ENCODE measurements at regions not wholly inside any gene's neighbourhood (a gene's known extent, or its start where the extent isn't known, plus 50 kb on each side); places are given as distances from the start of the nearest gene placed in this dataset.
"Not testable (repeated sequence)": the region's sequence is repeated elsewhere in the genome, so short reads cannot be mapped to it uniquely, and the experiment has no call there.

DNA sequence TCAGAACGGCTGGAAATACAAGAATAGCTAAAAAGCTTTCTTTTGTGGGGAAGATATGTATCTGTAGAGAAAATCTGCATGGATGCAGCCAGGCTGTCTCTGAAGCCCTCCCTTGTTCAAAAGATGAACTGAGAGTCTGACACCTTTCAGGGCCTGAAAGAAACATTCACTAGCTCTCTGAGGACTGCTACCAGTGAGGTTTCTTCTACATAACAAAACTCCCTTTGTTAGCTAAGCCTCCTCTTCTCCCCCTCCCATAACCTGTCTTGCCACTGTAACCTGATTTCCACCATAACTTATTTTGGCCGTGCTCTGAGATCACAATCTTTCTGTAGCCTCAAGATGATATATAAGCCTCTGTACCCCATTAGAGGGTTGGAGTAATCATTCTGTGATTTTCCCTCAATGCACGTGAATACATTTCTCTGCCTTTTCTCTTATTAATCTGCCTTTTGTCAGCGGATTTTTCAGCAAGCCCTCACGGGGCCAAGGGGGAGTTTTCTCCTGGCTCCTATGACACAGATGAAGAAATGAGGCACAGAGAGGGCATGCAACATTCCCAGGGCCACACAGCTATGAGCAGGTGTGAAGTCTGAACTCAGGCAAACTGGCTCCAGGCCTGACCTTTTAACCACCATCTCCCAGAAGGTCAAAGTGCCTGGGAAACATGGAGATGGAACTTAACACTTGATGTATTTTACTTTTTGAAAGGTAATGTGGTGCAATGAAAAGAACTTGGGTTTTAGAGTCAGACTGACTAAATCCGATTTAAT lies 161.6 kb upstream of the PRDX4 start:
- TF ChIP-seq CTCF (conservative IDR thresholded peaks at IDR 0.05; ENCODE audit: low read depth, low read length) = no peak
- no peak for DNase-seq (ENCODE audit: low read depth)
- H3K4me3 ChIP-seq (ENCODE audit: low read depth, low read length) = no peak overlapping the region

GRCh38 chrX:23509256-23509655 lies 158.0 kb upstream of the PRDX4 start:
- TF ChIP-seq CTCF (conservative IDR thresholded peaks at IDR 0.05; ENCODE audit: low read depth, low read length) = no peak
- H3K4me3 ChIP-seq (ENCODE audit: low read depth, low read length) = no peak overlapping the region
- no peak for DNase-seq (ENCODE audit: low read depth)

DNA sequence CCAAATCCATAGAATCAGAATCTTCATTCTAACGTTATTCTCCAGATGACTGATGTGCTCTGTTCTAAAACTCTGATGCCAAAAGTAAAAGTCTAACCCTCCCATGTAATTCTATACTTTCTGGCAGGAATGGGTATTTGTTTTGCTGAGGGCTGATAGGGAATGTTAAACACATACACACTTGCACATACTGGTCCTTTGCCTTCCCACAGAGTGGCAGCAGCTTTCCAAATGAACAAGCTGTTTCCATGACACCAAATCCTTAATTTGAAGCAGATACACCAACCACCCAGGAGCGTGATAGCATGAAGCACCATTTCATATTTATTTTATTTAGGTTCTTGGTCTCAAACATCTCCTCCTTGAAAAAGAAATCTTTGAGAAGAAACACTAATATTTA lies 155.5 kb upstream of the PRDX4 start:
- no peak for DNase-seq (ENCODE audit: low read depth)
- H3K4me3 ChIP-seq (ENCODE audit: low read depth, low read length) = no peak overlapping the region
- no peak for TF ChIP-seq CTCF (conservative IDR thresholded peaks at IDR 0.05; ENCODE audit: low read depth, low read length)

GRCh38 chrX:23513121-23513520 lies 154.2 kb upstream of the PRDX4 start:
- TF ChIP-seq CTCF (conservative IDR thresholded peaks at IDR 0.05; ENCODE audit: low read depth, low read length) = no peak
- DNase-seq (ENCODE audit: low read depth) = no peak
- H3K4me3 ChIP-seq (ENCODE audit: low read depth, low read length) = no peak overlapping the region

GRCh38 chrX:23514082-23514481 lies 153.2 kb upstream of the PRDX4 start:
- no peak for DNase-seq (ENCODE audit: low read depth)
- TF ChIP-seq CTCF (conservative IDR thresholded peaks at IDR 0.05; ENCODE audit: low read depth, low read length) = no peak
- no peak overlapping the region for H3K4me3 ChIP-seq (ENCODE audit: low read depth, low read length)

DNA sequence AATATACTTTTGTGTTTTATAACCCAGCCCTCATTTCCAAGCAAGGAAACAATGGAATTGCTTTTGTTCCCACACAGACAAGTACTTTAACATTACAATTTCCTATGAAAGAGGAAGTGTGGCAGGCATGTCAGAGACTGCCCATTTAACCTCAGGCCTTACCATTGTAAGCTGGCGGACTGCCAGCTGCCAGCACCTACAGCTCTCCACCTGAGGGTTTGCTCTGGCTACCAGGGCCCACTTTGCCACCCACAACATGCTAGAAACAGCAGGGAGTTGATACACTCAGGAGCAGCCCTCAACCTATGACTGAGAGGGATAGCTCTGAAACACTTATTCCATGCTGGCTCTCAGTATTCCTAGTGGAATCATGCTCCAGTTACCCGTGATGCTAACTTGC lies 152.3 kb upstream of the PRDX4 start:
- no peak for TF ChIP-seq CTCF (conservative IDR thresholded peaks at IDR 0.05; ENCODE audit: low read depth, low read length)
- no peak for DNase-seq (ENCODE audit: low read depth)
- H3K4me3 ChIP-seq (ENCODE audit: low read depth, low read length) = no peak overlapping the region

DNA sequence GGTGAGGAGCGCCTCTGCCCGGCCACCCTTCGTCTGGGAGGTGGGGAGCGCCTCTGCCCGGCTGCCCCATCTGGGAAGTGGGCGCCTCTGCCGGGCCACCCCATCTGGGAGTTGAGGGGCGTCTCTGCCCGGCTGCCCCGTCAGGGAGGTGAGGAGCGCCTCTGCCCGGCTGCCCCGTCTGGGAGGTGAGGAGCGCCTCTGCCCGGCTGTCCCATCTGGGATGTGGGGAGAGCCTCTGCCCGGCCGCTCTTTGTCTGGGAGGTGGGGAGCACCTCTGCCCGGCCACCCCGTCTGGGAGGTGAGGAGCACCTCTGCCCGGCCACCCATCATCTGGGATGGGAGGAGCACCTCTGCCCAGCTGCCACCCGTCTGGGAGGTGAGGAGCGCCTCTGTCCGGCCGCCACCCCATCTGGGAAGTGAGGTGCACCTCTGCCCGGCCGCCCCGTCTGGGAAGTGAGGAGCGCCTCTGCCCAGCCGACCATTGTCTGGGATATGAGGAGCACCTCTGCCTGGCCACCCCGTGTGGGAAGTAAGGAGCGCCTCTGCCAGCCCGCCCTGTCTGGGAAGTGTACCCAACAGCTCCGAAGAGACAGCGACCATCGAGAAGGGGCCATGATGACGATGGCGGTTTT lies 144.2 kb upstream of the PRDX4 start:
- H3K4me3 ChIP-seq (ENCODE audit: low read depth, low read length); DNase-seq (ENCODE audit: low read depth): not testable (repeated sequence)

Measured in epithelial cell of proximal tubule (primary cell).